ENCODE measurements at regions not wholly inside any gene's neighbourhood (a gene's known extent, or its start where the extent isn't known, plus 50 kb on each side); places are given as distances from the start of the nearest gene placed in this dataset.

GRCh38 chr1:178639326-178639725 lies 85.7 kb upstream of the RALGPS2 start:
- no peaks in the 10 kb centered on the region for H3K27me3 ChIP-seq (ENCODE audit: control insufficient read depth in 4 of 4, insufficient read depth in 4 of 4, low read length in 3 of 4)
- H3K4me1 ChIP-seq (ENCODE audit: control insufficient read depth in 4 of 4, insufficient read depth in 4 of 4, low read length in 3 of 4) = peaks cover 4 to 11% (median 10%) of the 10 kb centered on the region in 4 donors
- no peak overlapping the region for H3K9ac ChIP-seq (ENCODE audit: low read depth in 1 of 2, low read length in 2 of 2)
- no peak overlapping the region for H3K4me3 ChIP-seq (ENCODE audit: low read depth in 1 of 3, low read length in 3 of 3)
- H3K9me3 ChIP-seq (ENCODE audit: control insufficient read depth in 4 of 4, low read length in 3 of 4) = no peaks in the 10 kb centered on the region
- no peak overlapping the region for H3K27ac ChIP-seq (ENCODE audit: low read depth in 1 of 2, low read length in 2 of 2)
- no peak for DNase-seq (ENCODE audit: low spot score)
- TF ChIP-seq HNF4G (IDR thresholded peaks at IDR 0.05) (no peak), NR2F2 (IDR thresholded peaks at IDR 0.05) (no peak), TAF1 (conservative IDR thresholded peaks at IDR 0.05) (no peak), GABPA (IDR thresholded peaks at IDR 0.05 in 1 of 2, conservative IDR thresholded peaks at IDR 0.05 in 1 of 2) (no peak), EGR1 (IDR thresholded peaks at IDR 0.05; ENCODE audit: low read depth in 2 of 2) (no peak), SP1 (IDR thresholded peaks at IDR 0.05) (no peak), ZBTB33 (IDR thresholded peaks at IDR 0.05) (no peak), HNF4A (conservative IDR thresholded peaks at IDR 0.05) (no peak), JUND (IDR thresholded peaks at IDR 0.05) (no peak), YY1 (IDR thresholded peaks at IDR 0.05) (no peak), ATF3 (IDR thresholded peaks at IDR 0.05) (no peak), FOXA1 (IDR thresholded peaks at IDR 0.05) (no peak)
- TF ChIP-seq, protein P1, sequence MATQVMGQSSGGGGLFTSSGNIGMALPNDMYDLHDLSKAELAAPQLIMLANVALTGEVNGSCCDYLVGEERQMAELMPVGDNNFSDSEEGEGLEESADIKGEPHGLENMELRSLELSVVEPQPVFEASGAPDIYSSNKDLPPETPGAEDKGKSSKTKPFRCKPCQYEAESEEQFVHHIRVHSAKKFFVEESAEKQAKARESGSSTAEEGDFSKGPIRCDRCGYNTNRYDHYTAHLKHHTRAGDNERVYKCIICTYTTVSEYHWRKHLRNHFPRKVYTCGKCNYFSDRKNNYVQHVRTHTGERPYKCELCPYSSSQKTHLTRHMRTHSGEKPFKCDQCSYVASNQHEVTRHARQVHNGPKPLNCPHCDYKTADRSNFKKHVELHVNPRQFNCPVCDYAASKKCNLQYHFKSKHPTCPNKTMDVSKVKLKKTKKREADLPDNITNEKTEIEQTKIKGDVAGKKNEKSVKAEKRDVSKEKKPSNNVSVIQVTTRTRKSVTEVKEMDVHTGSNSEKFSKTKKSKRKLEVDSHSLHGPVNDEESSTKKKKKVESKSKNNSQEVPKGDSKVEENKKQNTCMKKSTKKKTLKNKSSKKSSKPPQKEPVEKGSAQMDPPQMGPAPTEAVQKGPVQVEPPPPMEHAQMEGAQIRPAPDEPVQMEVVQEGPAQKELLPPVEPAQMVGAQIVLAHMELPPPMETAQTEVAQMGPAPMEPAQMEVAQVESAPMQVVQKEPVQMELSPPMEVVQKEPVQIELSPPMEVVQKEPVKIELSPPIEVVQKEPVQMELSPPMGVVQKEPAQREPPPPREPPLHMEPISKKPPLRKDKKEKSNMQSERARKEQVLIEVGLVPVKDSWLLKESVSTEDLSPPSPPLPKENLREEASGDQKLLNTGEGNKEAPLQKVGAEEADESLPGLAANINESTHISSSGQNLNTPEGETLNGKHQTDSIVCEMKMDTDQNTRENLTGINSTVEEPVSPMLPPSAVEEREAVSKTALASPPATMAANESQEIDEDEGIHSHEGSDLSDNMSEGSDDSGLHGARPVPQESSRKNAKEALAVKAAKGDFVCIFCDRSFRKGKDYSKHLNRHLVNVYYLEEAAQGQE (IDR thresholded peaks at IDR 0.05) = no peak
- TF ChIP-seq, protein P2, sequence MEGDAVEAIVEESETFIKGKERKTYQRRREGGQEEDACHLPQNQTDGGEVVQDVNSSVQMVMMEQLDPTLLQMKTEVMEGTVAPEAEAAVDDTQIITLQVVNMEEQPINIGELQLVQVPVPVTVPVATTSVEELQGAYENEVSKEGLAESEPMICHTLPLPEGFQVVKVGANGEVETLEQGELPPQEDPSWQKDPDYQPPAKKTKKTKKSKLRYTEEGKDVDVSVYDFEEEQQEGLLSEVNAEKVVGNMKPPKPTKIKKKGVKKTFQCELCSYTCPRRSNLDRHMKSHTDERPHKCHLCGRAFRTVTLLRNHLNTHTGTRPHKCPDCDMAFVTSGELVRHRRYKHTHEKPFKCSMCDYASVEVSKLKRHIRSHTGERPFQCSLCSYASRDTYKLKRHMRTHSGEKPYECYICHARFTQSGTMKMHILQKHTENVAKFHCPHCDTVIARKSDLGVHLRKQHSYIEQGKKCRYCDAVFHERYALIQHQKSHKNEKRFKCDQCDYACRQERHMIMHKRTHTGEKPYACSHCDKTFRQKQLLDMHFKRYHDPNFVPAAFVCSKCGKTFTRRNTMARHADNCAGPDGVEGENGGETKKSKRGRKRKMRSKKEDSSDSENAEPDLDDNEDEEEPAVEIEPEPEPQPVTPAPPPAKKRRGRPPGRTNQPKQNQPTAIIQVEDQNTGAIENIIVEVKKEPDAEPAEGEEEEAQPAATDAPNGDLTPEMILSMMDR (IDR thresholded peaks at IDR 0.05; ENCODE audit: low read depth, low read length, missing input control) = no peak
- no peaks in the 10 kb centered on the region for H3K36me3 ChIP-seq (ENCODE audit: control insufficient read depth in 4 of 4, insufficient read depth in 3 of 4, low read depth in 1 of 4, low read length in 3 of 4)

DNA sequence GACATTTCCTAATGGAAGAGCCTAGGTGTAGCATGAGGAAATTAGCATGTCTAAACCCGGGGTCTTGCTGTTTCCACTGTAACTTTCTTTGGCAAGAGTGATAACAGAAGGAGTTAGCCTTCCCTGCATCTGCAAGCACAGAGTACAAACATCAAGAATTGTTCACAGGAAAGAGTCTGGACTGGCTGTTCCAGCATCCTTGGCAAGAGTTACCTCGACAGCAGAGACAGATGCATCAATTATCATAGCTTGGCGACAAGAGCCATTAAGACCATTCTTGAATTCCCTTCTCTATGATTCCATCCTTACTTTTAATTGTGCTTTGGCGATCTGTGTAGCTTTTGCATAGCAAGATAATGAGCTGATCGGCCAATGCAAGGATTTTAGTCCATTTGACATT lies 82.8 kb upstream of the RALGPS2 start:
- TF ChIP-seq NR2F2 (IDR thresholded peaks at IDR 0.05) (no peak), HNF4G (IDR thresholded peaks at IDR 0.05) (no peak), JUND (IDR thresholded peaks at IDR 0.05) (no peak), ZBTB33 (IDR thresholded peaks at IDR 0.05) (no peak), MAX (IDR thresholded peaks at IDR 0.05) (no peak), SP1 (IDR thresholded peaks at IDR 0.05) (no peak)
- TF ChIP-seq, protein P1 (IDR thresholded peaks at IDR 0.05) = no peak
- 80% methylated on average over 5 of the region's 5 CpGs for WGBS
- Histone ChIP-seq H3K27ac (ENCODE audit: low read depth in 1 of 2, low read length in 2 of 2) (no peak overlapping the region), H3K36me3 (ENCODE audit: control insufficient read depth in 4 of 4, insufficient read depth in 3 of 4, low read depth in 1 of 4, low read length in 3 of 4) (no peaks in the 10 kb centered on the region), H3K27me3 (ENCODE audit: control insufficient read depth in 4 of 4, insufficient read depth in 4 of 4, low read length in 3 of 4) (no peaks in the 10 kb centered on the region), H3K4me1 (ENCODE audit: control insufficient read depth in 4 of 4, insufficient read depth in 4 of 4, low read length in 3 of 4) (peaks cover 4 to 17% (median 14%) of the 10 kb centered on the region in 4 donors), H3K4me3 (ENCODE audit: low read depth in 1 of 3, low read length in 3 of 3) (no peak overlapping the region), H3K9me3 (ENCODE audit: control insufficient read depth in 4 of 4, low read length in 3 of 4) (no peaks in the 10 kb centered on the region), H3K9ac (ENCODE audit: low read depth in 1 of 2, low read length in 2 of 2) (no peak overlapping the region)
- no peak for DNase-seq (ENCODE audit: low spot score)
